HG02884 (cell line): ENCODE measurements at regions not wholly inside any gene's neighbourhood (a gene's known extent, or its start where the extent isn't known, plus 50 kb on each side); places are given as distances from the start of the nearest gene placed in this dataset.

Experiments used
- ATAC-seq: cut with Tn5 transposase; IDR thresholded peaks from one replicate; pipeline ENCODE4 v1.9.1; 2021; ENCODE audit warnings: mild to moderate bottlenecking, moderate library complexity; ENCODE audit not compliant: unreplicated experiment

DNA sequence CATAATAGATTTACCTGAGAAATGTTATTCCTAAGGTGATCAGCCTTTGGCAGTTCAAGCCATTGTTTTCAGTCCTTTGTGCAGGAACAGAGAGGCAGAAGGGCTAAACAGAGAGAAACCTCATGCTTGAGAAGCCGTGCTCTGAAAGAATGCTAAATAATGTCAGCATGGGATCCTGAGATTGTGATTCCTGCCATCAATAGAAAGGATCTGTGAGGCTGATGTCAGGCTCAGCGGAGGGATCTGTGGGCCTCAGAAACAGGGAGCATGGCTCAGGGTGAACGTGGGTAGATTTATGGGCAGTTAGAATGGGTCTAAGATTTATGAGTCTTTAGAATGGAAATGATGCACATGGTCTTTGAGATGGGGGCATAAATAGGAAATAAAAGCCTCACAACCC lies 439.2 kb upstream of the IGFBP3 start:
- no peak for ATAC-seq

DNA sequence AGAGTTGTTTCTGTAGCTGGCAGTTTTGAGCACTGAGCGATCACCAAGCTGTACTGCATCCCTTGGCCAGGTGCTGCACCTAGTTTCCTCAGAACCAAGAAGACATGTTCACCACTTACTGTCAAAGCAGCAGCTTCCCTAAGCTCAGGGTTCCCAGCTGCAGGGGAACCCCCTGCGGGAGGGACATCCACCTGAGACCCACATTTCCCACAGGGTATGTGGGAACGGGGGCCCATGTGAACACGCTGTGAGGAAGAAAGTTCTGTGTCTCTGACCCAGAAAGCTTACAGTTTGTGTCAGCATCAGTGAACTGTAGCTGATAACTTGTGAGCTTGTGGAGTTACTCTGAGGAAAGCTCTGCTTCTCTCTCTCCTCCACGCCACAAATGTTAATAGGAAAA lies 436.8 kb upstream of the IGFBP3 start:
- no peak for ATAC-seq

DNA sequence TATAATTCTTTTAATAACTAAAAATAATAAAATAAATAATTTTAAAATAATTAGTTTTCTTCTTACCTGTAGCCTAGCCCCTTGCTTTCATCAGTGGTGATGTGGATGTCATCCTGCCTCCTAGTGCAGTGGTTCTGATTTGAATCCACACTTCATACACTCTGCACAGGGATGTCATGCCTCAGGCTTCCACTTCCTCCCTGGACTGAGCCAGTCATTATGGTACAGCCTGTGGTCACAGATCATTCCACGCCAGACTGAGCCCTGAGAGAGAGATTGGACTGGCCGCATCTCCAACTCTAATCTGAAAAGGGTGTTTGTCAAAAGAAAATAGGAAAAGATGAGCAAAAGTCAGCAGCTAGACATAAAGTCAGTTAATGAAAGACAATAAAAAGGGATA lies 436.2 kb upstream of the IGFBP3 start:
- no peak for ATAC-seq

DNA sequence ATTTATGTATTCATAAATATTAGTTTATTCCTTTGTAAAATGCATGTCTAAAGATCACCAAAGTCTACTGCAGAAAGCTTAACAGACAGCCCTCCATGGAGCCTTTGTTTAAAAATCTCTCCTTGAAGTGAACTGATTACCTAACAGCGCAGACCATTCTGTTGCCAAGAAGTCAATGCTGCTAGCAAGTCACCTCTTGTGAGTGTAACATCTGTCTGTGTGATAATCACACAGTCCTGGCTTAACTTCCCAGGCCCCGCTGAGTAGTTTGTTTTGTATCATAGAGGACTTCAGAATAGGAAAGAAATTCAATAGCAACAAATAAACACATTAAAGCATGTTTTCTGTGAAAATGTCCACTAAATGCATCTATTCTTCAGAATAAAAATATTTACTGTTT lies 435.3 kb upstream of the IGFBP3 start:
- no peak for ATAC-seq

DNA sequence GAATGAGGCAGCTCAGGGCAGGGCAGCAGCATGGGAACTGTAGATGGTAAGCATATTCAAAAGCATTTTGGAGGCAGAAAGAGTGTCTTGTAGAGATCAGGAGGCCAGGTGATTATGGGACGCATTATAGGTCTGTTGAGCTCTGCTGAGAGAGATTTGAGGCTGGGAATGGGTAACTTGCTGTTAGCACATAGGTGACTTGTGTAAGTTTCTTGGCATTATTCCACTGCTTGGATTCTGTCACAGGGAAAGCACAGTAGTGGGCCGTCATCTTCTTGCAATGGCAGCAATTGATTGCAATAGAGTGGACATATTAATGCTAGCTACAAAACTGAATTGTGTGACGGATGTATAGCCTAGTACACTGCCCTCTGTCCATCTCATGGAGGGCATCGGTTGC lies 434.3 kb upstream of the IGFBP3 start:
- no peak for ATAC-seq

DNA sequence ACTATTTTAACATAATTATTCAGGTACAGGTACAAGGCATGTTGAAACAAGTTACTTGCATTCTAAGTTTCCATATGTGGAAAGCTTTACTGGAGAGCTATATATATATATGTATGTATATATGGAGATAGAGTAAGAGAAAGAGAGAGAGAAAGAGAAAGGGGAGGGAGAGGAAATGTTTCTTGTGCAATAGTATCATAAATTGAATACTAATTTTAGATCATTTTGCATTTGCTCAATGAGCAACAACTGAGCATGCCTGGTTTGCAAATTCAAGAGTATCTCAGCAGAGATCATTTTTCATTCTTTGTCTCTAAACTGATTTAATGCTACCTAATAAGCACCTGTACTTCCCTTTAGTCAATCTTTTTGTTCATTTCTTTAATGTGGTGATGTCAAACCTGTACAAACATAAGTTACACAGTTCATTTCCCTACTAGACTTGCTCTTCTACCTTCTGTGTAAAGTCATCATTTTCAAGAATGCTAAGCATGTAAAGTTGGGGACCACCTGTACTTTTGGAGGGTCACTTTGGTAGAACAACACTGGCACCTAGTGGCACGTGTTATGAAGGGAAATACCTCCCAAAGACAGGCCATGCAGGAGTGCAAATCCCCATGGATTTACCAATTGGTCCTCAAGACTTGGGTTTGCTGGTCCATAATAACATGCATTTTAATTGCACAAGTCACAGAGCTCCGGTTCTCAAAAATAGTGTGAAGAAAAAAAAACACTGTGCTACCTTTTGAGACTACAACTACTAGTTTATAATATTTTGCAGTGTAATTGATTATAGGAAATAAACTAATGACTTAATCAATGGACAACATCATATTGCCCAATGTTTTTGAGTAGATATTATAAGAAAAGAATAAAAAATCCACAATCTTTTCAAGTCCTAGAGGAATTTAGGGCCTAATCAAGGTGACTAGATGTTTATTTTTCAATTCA lies 431.2 kb upstream of the IGFBP3 start:
- no peak for ATAC-seq

DNA sequence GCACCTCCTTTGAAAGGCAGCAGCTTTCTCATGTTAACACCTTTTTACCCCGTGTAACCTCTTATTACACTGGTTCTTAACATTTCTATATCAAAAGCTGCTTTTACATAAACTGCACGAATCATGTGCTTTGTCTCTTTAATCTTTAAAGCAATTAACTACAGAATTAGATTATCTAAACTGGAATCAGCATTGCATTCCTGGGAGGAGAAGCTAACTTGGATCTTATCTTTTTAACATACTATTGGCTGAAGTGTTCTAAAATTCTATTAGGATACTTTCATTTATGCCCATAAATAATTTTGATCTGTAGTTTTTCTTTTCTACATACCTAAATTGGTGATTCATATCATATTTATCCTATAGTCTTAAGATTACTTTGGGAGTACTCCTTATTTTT lies 428.4 kb upstream of the IGFBP3 start:
- ATAC-seq, result no peak

DNA sequence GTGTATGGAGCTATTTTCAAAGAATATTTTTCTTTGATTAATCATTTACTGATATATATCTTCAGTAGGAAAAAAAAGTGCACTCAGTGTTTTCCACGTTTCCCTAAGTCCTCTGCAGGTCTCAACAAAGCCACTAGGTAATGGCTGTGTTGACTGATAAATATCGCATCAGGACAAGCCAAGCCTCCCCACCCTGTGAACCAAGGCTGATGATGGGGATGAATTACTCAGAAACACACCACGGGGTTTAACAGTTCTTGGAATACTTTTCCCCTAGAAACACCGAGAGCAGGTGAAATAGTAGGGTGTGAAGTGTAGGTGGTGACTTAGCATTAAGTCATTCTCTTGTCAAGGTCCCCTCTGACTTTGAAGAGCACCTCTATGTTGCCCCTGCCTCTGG lies 423.5 kb upstream of the IGFBP3 start:
- no peak for ATAC-seq

DNA sequence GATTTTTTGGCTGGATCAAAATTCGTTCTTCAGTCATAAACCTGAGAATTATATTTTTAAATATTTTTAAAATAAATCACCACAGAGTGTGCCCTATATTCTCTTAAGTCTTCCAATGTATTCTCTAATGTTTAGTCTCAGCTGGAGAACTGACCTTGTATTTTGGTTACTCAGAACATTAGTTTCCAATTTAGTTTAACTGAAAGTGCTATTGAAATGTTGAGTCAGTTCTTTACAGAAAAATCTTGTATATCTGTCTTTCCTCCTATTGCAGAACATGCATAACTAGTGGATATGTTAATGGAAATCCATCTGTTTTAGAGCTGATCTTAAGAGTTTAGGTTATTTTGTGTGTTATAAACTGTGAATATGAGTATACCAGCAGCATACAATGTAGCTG lies 422.7 kb upstream of the IGFBP3 start:
- no peak for ATAC-seq

DNA sequence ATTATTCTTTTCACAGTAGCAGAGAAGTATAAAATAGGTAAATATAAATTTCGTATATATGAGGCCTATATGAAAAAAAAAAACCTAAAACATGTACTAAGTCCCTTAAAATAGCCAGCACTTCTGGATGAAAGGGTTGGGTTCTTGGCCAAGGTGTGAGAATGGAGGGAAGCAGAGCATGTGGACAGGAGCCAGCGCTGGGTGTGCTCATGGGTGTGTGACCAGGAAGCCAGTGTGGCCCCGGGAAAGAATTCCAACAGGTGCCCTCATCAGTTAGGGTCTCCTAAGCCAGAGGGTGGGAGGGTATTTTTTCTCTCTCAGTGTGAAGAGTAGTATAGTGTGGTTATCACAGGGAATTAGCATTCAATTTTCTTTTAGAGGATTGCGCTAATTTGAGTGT lies 401.9 kb upstream of the IGFBP3 start:
- no peak for ATAC-seq

DNA sequence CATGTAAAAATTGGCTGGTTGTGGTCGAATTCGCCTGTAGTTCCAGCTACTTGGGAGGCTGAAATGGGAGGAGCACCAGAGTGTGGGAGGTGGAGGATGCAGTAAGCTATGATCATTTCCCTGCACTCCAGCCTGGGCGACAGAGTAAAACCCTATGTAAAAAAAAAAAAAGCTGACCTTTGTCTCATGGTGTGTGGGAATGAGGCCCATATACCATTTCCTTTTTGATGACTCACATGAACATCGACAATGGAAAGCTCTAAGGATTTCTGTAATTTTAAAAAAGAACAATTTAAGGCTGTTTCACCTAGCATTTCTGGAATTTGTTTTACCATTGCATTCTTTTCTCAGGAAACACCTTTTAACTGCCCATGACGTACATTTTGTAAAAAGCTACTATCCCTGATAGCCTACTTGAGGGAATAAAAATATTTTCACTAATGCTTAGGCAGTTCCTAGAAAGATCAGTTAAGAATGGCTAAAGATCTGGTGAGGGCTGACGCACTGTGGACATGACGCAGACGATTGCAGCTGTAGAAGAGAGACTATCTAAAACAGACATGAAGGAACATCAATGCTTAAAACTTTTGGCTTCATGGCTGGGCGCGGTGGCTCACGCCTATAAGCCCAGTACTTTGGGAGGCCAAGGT lies 400.6 kb upstream of the IGFBP3 start:
- ATAC-seq, result no peak

DNA sequence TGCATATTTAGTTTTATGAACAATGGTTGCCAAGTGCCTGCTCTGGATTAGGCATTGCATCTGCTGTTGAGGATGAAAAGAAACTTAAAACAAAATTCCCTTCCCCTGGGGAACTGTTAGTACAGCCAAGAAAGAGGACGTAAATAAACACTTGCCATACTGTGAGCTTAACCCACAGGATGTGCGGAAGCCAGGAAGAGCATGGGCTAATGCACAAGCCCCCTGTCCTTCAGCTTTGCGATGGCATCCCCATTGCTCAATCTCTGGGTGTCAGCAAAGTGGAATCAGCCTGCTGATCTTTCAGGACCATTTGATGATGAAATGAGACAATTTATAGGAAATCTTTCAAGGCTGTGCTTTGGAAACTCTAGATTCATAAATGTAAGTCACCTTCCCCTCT lies 399.9 kb upstream of the IGFBP3 start:
- no peak for ATAC-seq

DNA sequence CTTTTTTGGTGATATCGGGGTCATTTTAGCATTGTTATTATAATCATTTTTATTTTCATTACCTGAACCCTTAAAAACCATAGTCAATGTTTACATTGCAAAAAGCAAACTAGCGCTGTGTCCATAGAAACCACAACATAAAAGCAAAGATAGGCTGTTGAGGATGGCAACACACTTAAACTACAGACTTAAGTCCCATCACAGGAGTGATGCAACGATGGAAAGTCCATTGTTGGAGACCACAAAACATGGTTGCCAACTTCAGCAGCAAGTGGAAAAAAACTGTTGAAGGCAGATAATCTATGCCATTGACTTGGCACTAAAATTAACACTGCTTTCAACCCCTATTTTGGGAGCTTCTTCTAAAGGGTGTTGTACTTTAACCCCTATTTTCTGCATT lies 398.8 kb upstream of the IGFBP3 start:
- no peak for ATAC-seq

DNA sequence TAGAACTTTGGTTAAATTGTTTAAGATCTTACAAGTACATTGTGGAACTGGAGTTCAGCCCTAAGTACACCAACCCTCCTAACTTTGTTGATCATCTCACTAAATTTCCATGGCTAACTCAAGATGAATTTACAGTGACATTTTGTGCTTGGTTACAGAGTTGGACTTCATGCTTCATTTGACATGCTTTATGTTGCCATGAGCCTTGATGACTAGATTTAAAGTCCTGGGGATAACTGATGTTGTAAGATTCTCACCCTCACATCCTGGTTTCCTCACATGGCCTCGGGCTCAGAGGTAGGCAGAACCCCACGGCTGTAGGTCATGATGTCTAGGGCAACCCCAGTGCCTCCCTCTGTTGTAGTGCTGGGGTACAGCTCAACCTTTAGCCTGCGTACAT lies 397.2 kb upstream of the IGFBP3 start:
- ATAC-seq, result no peak

DNA sequence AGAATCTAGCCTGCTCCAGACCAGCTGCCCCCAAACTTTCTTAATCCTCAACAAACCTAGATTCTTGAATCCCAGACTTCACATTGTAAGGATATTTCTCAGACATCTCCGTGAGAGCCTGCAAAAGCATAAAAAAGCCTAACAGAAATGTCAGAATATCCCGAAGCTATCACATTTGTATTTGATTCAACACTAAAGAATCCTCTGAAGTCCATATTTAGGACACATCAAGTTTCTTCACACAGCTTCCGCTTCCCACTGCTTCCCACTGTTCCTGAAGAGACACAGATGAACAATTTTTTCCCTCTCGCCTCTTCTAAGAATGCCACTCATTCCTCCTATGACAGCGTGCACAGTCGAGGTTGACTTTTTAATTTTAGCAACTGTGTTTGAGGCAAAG lies 396.2 kb upstream of the IGFBP3 start:
- ATAC-seq, result no peak

DNA sequence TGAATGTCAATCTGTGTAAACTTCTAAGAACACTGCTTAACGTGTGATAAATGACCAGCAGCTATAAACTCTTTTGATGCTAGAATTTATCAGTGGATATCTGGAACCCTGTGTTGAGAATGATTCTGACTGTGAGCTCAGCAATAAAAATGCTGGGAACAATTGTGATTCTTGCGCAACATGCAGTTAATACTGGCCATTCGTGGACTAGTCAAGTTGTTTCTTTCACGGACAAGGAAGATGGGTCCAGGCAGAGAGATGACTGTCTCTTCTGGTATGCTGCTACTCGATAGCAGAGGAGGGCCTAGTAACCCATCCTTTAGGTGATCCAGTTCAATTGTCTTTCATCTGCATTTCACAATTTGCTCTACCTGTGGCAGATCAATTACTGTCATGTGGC lies 394.8 kb upstream of the IGFBP3 start:
- ATAC-seq, result no peak

DNA sequence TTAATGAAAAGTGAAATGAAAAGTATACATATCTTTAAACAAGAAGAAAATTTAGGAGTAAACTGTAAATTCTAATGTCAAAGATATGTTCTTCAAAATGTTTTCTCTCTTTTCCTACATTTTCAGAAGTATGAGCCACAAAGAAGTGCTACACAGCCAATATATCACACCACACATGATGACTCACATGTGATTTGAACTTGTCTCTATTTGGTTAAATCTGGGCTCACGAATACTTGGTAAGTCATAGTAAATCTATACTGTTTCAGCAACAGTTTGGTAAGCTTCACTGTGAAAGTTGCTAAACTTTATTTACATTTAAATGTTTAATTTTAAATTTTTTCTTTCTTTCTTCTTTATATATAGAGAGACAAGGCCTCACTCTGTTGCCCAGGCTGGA lies 380.6 kb upstream of the IGFBP3 start:
- no peak for ATAC-seq

DNA sequence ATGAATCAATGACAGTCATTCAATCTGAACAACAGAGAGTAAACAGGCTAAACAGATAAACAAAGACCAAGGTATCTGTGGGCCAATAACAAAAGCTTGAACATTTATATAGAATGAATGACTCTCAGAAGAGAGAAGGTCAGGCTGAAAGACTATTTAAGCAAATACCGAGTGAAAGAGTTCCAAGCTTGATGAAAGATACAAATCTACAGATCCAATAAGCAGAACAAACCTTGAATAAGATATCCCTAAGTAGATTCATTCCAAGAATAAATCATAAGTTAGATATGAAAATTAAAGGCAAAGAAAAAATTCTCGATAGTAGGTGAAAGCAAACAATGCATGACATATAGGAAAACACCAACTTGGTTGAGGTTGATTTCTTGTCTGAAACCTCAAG lies 376.4 kb upstream of the IGFBP3 start:
- no peak for ATAC-seq

DNA sequence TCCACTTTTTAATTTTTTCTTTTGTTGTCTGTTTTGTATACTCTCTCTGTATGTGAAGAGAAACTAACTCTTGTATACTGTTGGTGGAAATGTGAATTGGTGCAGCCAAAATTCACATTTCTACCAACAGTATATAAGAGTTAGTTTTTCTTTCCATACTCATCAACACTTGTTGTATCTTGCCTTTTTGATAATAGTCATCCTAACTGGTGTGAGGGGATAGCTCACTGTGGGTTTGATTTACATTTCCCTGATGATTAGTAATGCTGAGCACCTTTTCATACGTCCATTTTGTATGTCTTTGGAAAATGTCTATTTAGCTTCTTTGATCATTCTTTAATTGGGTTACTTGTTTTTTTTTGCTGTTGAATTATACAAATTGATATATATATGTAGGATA lies 375.5 kb upstream of the IGFBP3 start:
- ATAC-seq, result no peak

DNA sequence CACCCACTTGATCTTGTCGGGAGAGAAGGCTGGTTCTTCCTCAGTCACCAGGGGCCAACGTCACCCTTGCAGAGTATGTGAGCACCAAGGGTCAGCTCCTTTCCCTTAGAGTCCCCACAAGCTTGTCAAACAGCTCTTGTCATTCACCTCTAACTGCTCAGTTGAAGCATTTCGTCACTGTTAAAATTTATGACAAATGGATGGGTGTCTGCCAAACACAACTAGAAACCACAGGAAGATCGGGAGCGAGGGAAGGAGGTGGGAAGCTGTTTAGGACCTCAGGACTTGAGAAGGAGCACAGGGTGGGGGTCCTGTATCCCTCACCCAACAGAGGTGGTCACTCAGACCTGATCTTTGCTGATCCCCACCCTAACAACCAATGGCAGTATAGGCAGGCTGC lies 373.3 kb upstream of the IGFBP3 start:
- no peak for ATAC-seq

DNA sequence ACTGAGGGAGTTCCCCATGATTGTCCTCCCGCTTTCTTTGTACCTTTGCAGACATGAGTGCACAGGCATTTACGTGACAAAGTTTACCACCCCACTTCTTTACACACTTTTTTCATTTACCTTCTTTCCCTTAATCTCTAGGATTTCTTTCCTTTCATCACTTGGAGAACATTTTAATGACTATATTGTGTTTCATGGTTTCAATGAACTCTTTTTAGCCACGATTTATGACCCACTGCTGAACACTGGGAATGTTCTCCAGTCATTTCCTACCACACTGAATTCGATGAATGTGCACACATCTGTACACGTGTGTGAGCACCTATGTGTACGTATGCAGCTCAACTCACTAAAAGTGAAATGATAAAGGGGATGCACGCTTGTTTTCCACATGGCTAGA lies 371.7 kb upstream of the IGFBP3 start:
- no peak for ATAC-seq

DNA sequence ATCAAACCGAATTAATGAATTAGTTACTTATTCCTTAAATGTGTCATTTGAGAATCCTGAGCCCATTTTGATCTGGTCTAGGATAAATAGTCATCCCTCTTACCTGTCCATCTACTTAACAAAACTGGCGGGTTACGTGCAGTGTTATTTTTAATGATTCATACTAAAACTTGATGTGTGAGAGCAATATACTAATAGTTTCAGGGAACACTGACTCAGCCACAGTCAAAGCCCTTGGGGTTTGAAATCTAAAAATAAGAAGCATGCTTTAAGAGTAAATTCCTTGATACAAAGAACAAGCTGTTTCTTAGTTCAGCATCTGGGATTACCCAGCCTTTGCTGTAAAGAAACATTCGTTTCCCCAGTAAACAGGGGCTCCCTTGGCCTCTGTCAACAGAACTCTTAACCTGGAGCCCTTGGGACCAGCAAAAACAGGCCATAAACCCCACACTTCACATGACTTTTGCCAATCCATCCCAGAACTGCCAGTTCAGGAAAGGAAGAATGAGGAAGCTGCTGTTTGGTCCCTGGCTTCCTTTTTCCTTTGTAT lies 370.6 kb upstream of the IGFBP3 start:
- ATAC-seq, result no peak
